ENCODE measurements at regions not wholly inside any gene's neighbourhood (a gene's known extent, or its start where the extent isn't known, plus 50 kb on each side); places are given as distances from the start of the nearest gene placed in this dataset.

DNA sequence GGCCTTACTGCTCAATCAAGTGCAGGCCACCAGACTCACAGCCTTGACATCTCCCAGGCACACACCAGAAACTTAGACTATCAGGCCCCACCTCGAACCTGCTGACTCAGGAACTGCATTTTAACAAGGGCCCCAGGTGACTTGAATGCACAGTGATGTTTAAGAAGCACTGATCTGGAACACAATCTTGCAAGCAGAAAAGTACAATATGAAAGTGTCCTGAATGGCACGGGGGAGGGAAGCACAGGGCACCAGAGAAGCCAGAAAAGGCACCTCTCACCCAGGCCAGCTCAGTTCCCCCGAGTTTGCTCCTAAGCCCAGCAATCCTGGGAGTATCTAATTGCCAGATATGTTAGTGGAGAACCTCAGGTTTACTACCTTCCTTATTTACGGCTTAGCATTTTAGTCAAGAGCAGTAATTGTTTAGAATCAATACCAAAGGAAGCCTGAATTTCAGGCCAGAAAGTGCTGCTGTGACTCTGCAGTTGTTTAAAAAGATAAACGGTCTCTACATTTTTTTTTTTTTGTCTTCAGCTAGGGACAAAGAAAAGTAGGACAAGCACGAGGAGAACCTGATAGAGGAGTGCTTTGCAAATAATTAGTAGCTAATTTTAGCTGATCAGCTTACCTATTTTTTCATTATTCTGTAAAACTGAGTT is 50.9 kb upstream of the CDC42BPA start:
- WGBS, 4 donors: 70 to 77% (median 71%) methylated on average over 6 of the region's 6 CpGs
- TF ChIP-seq, protein P1, sequence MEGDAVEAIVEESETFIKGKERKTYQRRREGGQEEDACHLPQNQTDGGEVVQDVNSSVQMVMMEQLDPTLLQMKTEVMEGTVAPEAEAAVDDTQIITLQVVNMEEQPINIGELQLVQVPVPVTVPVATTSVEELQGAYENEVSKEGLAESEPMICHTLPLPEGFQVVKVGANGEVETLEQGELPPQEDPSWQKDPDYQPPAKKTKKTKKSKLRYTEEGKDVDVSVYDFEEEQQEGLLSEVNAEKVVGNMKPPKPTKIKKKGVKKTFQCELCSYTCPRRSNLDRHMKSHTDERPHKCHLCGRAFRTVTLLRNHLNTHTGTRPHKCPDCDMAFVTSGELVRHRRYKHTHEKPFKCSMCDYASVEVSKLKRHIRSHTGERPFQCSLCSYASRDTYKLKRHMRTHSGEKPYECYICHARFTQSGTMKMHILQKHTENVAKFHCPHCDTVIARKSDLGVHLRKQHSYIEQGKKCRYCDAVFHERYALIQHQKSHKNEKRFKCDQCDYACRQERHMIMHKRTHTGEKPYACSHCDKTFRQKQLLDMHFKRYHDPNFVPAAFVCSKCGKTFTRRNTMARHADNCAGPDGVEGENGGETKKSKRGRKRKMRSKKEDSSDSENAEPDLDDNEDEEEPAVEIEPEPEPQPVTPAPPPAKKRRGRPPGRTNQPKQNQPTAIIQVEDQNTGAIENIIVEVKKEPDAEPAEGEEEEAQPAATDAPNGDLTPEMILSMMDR (IDR thresholded peaks at IDR 0.05): no peak
- TF ChIP-seq POLR2A (IDR thresholded peaks at IDR 0.05): no peak
- H3K36me3 ChIP-seq: no peaks in the 10 kb centered on the region
- intact Hi-C loops (cut with DNase I): no loop called here
- no peak overlapping the region for H3K27ac ChIP-seq
- no peak overlapping the region for H3K4me3 ChIP-seq
- H3K4me1 ChIP-seq: no peaks in the 10 kb centered on the region
- no peaks in the 10 kb centered on the region for H3K27me3 ChIP-seq
- DNase-seq: no peak
- no peak for ATAC-seq
- peaks cover 0 to 7% (median 0%) of the 10 kb centered on the region in 12 donors for H3K9me3 ChIP-seq

Data from heart left ventricle (tissue), 16 donors.